H1 (cell line): ENCODE measurements at regions not wholly inside any gene's neighbourhood (a gene's known extent, or its start where the extent isn't known, plus 50 kb on each side); places are given as distances from the start of the nearest gene placed in this dataset.

Source experiments
- CTCF ChIA-PET: fragments of 300-600 bp; sonication (Branson Sonifier 250); formaldehyde crosslinking; loops from one replicate; lab custom pipeline; 2021; ENCODE audit not compliant: partially characterized antibody; lab: Charles Lee
- POLR2A ChIA-PET: fragments of 300-600 bp; sonication (Branson Sonifier 250); formaldehyde crosslinking; loops from one replicate; lab custom pipeline; 2021; ENCODE audit warnings: inconsistent platforms; ENCODE audit not compliant: partially characterized antibody; lab: Charles Lee
- DNase-seq, 2 experiments: peaks; one replicate each; pipeline versions ENCODE4 v3.0.0 to v3.0.0-alpha.2; 2010 to 2022; ENCODE audit warnings: low spot score in 2 of 2, low read depth in 1 of 2, mixed read lengths in 1 of 2
- FAIRE-seq: peaks from 2 replicates; lab custom pipeline; 2011; peaks lifted over from hg19 to GRCh38; lab: Jason Lieb, UNC
- H2AFZ ChIP-seq: 2 replicates; pipeline ENCODE4 v1.8.1; 2012; ENCODE audit warnings: low read length, inconsistent platforms
- H2AK5ac ChIP-seq: 2 replicates; pipeline ENCODE4 v1.6.1; 2013; ENCODE audit warnings: low read depth, low read length
- H2BK120ac ChIP-seq: replicated peaks from 2 replicates; pipeline ENCODE3; 2013; ENCODE audit warnings: low read depth, low read length, inconsistent platforms
- H2BK12ac ChIP-seq: 2 replicates; pipeline ENCODE4 v1.6.1; 2013; ENCODE audit warnings: low read depth, low read length
- H2BK15ac ChIP-seq: 2 replicates; pipeline ENCODE4 v1.6.1; 2013; ENCODE audit warnings: low read length
- H2BK20ac ChIP-seq: 2 replicates; pipeline ENCODE4 v1.6.1; 2013; ENCODE audit warnings: low read length
- H2BK5ac ChIP-seq: 2 replicates; pipeline ENCODE4 v1.6.1; 2013; ENCODE audit warnings: low read depth, low read length
- H3K14ac ChIP-seq: 2 replicates; pipeline ENCODE4 v1.6.1; 2013; ENCODE audit warnings: inconsistent platforms; ENCODE audit not compliant: insufficient read length
- H3K18ac ChIP-seq: 2 replicates; pipeline ENCODE4 v1.6.1; 2013; ENCODE audit warnings: low read length; ENCODE audit errors: extremely low read depth
- H3K23ac ChIP-seq: 2 replicates; pipeline ENCODE4 v1.6.1; 2013; ENCODE audit warnings: inconsistent platforms; ENCODE audit not compliant: insufficient read length
- H3K23me2 ChIP-seq: 2 replicates; pipeline ENCODE4 v1.6.1; 2013; ENCODE audit warnings: low read depth, low read length
- H3K27ac ChIP-seq: 2 replicates; pipeline ENCODE4 v1.6.1; 2011; ENCODE audit warnings: low read depth, low read length, inconsistent platforms
- H3K27me3 ChIP-seq, 4 experiments: replicated peaks in 1 of 4; 1 replicate in 1 of 4; 2 replicates in 3 of 4; pipeline versions ENCODE4 v1.6.1 to v1.8.1; 2011 to 2013; ENCODE audit warnings: low read length in 3 of 4, mild to moderate bottlenecking in 3 of 4, inconsistent platforms in 2 of 4, mixed read lengths in 2 of 4, moderate library complexity in 1 of 4; ENCODE audit not compliant: control insufficient read depth in 3 of 4, insufficient read depth in 3 of 4; ENCODE audit errors: extremely low read depth in 1 of 4
- H3K36me3 ChIP-seq, 4 experiments: 2 replicates each; pipeline versions ENCODE4 v1.6.1 to v1.8.1; 2011 to 2013; ENCODE audit warnings: mild to moderate bottlenecking in 4 of 4, low read length in 3 of 4, moderate library complexity in 2 of 4, control low read depth in 1 of 4, inconsistent platforms in 1 of 4; ENCODE audit not compliant: insufficient read depth in 4 of 4, control insufficient read depth in 2 of 4
- H3K4ac ChIP-seq: replicated peaks from 2 replicates; pipeline ENCODE3; 2013; ENCODE audit warnings: low read length, low read depth, mixed read lengths, inconsistent platforms; ENCODE audit not compliant: insufficient read length
- H3K4me1 ChIP-seq, 4 experiments: replicated peaks in 1 of 4; 1 replicate in 1 of 4; 2 replicates in 3 of 4; pipeline versions ENCODE4 v1.6.1 to v1.8.1; 2011 to 2013; ENCODE audit warnings: low read length in 3 of 4, inconsistent platforms in 2 of 4, mixed read lengths in 1 of 4; ENCODE audit not compliant: insufficient read depth in 4 of 4, control insufficient read depth in 3 of 4
- H3K4me2 ChIP-seq, 2 experiments: 2 replicates each; pipeline versions ENCODE4 v1.6.1 to v1.8.1; 2011 to 2013; ENCODE audit warnings: low read depth in 2 of 2, low read length in 2 of 2, control low read depth in 1 of 2, inconsistent platforms in 1 of 2, mild to moderate bottlenecking in 1 of 2; ENCODE audit not compliant: insufficient read depth in 1 of 2
- H3K4me3 ChIP-seq, 4 experiments: fragments of 200-600, 300-600 bp in 1 of 4; sonication (generic), shearing (Covaris generic), sonication (Bioruptor Twin) in 1 of 4; 2 replicates each; pipeline versions ENCODE4 v1.5.1 to v1.8.1; 2011 to 2016; ENCODE audit warnings: low read length in 4 of 4, low read depth in 3 of 4, control low read depth in 2 of 4, inconsistent platforms in 2 of 4, mild to moderate bottlenecking in 2 of 4, mixed read lengths in 1 of 4, moderate library complexity in 1 of 4; ENCODE audit not compliant: insufficient read depth in 2 of 4; ENCODE audit errors: extremely low read depth in 1 of 4
- H3K56ac ChIP-seq: replicated peaks from 2 replicates; pipeline ENCODE3; 2013; ENCODE audit warnings: low read depth, mild to moderate bottlenecking, mixed read lengths, low read length, inconsistent platforms; ENCODE audit not compliant: insufficient read length
- H3K79me1 ChIP-seq: 2 replicates; pipeline ENCODE4 v1.6.1; 2013; ENCODE audit warnings: low read depth, low read length, control low read depth
- H3K79me2 ChIP-seq, 2 experiments: 2 replicates each; pipeline versions ENCODE4 v1.6.1 to v1.8.1; 2012 to 2013; ENCODE audit warnings: low read length in 2 of 2, mild to moderate bottlenecking in 2 of 2, inconsistent platforms in 1 of 2; ENCODE audit not compliant: insufficient read depth in 2 of 2, control insufficient read depth in 1 of 2
- H3K9ac ChIP-seq, 4 experiments: replicated peaks in 1 of 4; 1 replicate in 1 of 4; 2 replicates in 3 of 4; pipeline versions ENCODE4 v1.6.1 to v1.8.1; 2011 to 2013; ENCODE audit warnings: low read depth in 3 of 4, low read length in 3 of 4, control low read depth in 2 of 4, mild to moderate bottlenecking in 2 of 4, moderate library complexity in 2 of 4, inconsistent platforms in 1 of 4; ENCODE audit errors: extremely low read depth in 1 of 4
- H3K9me3 ChIP-seq, 2 experiments: 2 replicates each; pipeline versions ENCODE4 v1.6.1 to v1.8.1; 2012 to 2013; ENCODE audit warnings: mild to moderate bottlenecking in 2 of 2, moderate library complexity in 2 of 2, control low read depth in 1 of 2, inconsistent platforms in 1 of 2, low read depth in 1 of 2, low read length in 1 of 2, mixed read lengths in 1 of 2; ENCODE audit not compliant: insufficient read depth in 2 of 2
- H4K20me1 ChIP-seq, 2 experiments: replicated peaks in 1 of 2; 2 replicates each; pipeline versions ENCODE3 to v1.8.1; 2011 to 2013; ENCODE audit warnings: inconsistent platforms in 2 of 2, low read length in 2 of 2, mild to moderate bottlenecking in 1 of 2; ENCODE audit not compliant: insufficient read depth in 2 of 2, control insufficient read depth in 1 of 2
- H4K5ac ChIP-seq: 2 replicates; pipeline ENCODE4 v1.6.1; 2013; ENCODE audit warnings: low read length, low read depth, mixed read lengths, inconsistent platforms; ENCODE audit not compliant: insufficient read length
- H4K8ac ChIP-seq: 2 replicates; pipeline ENCODE4 v1.8.0; 2013; ENCODE audit warnings: mild to moderate bottlenecking, moderate library complexity, low read length, inconsistent platforms; ENCODE audit not compliant: insufficient read depth; ENCODE audit errors: extremely low read depth
- H4K91ac ChIP-seq: replicated peaks from 2 replicates; pipeline ENCODE3; 2013; ENCODE audit warnings: low read length, mixed read lengths, inconsistent platforms; ENCODE audit not compliant: insufficient read length
- CBX5 ChIP-seq: fragments of 300-800, 300-1000 bp; sonication (generic); IDR thresholded peaks from 2 replicates; pipeline ENCODE4 v1.7.1; 2016; ENCODE audit warnings: antibody characterized with exemption, low read length, low read depth
- CEBPB ChIP-seq: IDR thresholded peaks from 2 replicates; pipeline ENCODE4 v1.6.1; 2012; ENCODE audit warnings: low read depth, low read length
- CHD2 ChIP-seq: IDR thresholded peaks from 2 replicates; pipeline ENCODE4 v1.6.1; 2012; ENCODE audit warnings: low read length, improper control_type of control experiment
- CTBP2 ChIP-seq: IDR thresholded peaks from 2 replicates; pipeline ENCODE4 v1.7.0; 2011; ENCODE audit warnings: borderline replicate concordance, mild to moderate bottlenecking, moderate library complexity, mixed read lengths, low read length; ENCODE audit not compliant: insufficient read depth, insufficient read length
- NANOG ChIP-seq: IDR thresholded peaks from 2 replicates; pipeline ENCODE4 v1.6.1; 2011; ENCODE audit warnings: low read length, low read depth, mild to moderate bottlenecking, inconsistent platforms; ENCODE audit not compliant: insufficient read depth, poor library complexity, severe bottlenecking
- TAF7 ChIP-seq: optimal IDR thresholded peaks from 2 replicates; pipeline ENCODE3; 2011; ENCODE audit warnings: low read depth, mild to moderate bottlenecking, inconsistent platforms, low read length, moderate library complexity, borderline replicate concordance
- whole genome bisulfite sequencing, 2 experiments: shearing (Covaris generic) in 1 of 2; methylation state at CpG; one replicate each; pipeline versions ENCODE4 v1.1.6 to v1.1.7; 2013 to 2015; ENCODE audit warnings: low lambda C conversion rate in 2 of 2, mixed read lengths in 2 of 2, inconsistent platforms in 1 of 2, low coverage in 1 of 2, missing lambda C conversion rate in 1 of 2; ENCODE audit not compliant: insufficient replicate concordance in 2 of 2, insufficient coverage in 1 of 2, insufficient read length in 1 of 2; ENCODE audit errors: extremely low coverage in 1 of 2, missing lambda C conversion rate in 1 of 2; 5-methylcytosine and 5-hydroxymethylcytosine counted together
- TF ChIP-seq, protein P1 (sequence below), 3 experiments: IDR thresholded peaks; 1 replicate in 2 of 3; 2 replicates in 1 of 3; pipeline versions ENCODE4 v1.5.1 to v1.6.1; 2011; ENCODE audit warnings: low read length in 3 of 3, mild to moderate bottlenecking in 3 of 3, inconsistent platforms in 2 of 3, low read depth in 1 of 3, moderate library complexity in 1 of 3; ENCODE audit not compliant: insufficient read depth in 1 of 3; ENCODE audit errors: control extremely low read depth in 1 of 3
- TF ChIP-seq, protein P2 (sequence below): IDR thresholded peaks from 2 replicates; pipeline ENCODE4 v1.6.1; 2012; ENCODE audit warnings: low read length, inconsistent platforms

GRCh38 chr6:106918115-106918514 is 56.4 kb downstream of the CD24 start:
- ChIA-PET POLR2A (no interaction called here), CTCF (interaction anchor here (0.9 kb wide), 1 partner anchor 27 kb away, joined by 3 read pairs; no protein-coding TSS in a partner anchor)
- DNase-seq (no peak), FAIRE-seq (no peak)
- no peak overlapping the region for H2AK5ac ChIP-seq
- H4K8ac ChIP-seq: no peak overlapping the region
- H2AFZ ChIP-seq: no peak overlapping the region
- H3K36me3 ChIP-seq: no peaks in the 10 kb centered on the region
- H2BK120ac ChIP-seq: no peak overlapping the region
- H3K9me3 ChIP-seq: peaks cover 2 to 6% of the 10 kb centered on the region in 2 experiments; a peak in 2 of 4 replicates
- H3K27me3 ChIP-seq: no peaks in the 10 kb centered on the region
- no peaks in the 10 kb centered on the region for H3K23me2 ChIP-seq
- H3K79me1 ChIP-seq: no peaks in the 10 kb centered on the region
- H3K4me3 ChIP-seq: no peak overlapping the region
- no peak overlapping the region for H3K56ac ChIP-seq
- no peak overlapping the region for H3K4ac ChIP-seq
- H3K27ac ChIP-seq: no peak overlapping the region
- no peak overlapping the region for H4K5ac ChIP-seq
- no peaks in the 10 kb centered on the region for H3K79me2 ChIP-seq
- 94% methylated on average over 3 of the region's 3 CpGs; no CpG with 5 or more reads in 1 of the 2 experiments for WGBS, 2 experiments
- no peak overlapping the region for H3K9ac ChIP-seq
- H2BK5ac ChIP-seq: no peak overlapping the region
- no peak overlapping the region for H2BK20ac ChIP-seq
- H3K14ac ChIP-seq: no peak overlapping the region
- no peak overlapping the region for H3K18ac ChIP-seq
- H4K91ac ChIP-seq: no peak overlapping the region
- no peak overlapping the region for H3K4me2 ChIP-seq
- H4K20me1 ChIP-seq: no peaks in the 10 kb centered on the region
- no peak for TF ChIP-seq CTBP2
- no peak for TF ChIP-seq CEBPB
- TF ChIP-seq CHD2: no peak
- no peak for TF ChIP-seq TAF7
- TF ChIP-seq, protein P1, sequence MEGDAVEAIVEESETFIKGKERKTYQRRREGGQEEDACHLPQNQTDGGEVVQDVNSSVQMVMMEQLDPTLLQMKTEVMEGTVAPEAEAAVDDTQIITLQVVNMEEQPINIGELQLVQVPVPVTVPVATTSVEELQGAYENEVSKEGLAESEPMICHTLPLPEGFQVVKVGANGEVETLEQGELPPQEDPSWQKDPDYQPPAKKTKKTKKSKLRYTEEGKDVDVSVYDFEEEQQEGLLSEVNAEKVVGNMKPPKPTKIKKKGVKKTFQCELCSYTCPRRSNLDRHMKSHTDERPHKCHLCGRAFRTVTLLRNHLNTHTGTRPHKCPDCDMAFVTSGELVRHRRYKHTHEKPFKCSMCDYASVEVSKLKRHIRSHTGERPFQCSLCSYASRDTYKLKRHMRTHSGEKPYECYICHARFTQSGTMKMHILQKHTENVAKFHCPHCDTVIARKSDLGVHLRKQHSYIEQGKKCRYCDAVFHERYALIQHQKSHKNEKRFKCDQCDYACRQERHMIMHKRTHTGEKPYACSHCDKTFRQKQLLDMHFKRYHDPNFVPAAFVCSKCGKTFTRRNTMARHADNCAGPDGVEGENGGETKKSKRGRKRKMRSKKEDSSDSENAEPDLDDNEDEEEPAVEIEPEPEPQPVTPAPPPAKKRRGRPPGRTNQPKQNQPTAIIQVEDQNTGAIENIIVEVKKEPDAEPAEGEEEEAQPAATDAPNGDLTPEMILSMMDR (IDR thresholded peaks at IDR 0.05; ENCODE audit: control extremely low read depth in 1 of 3, insufficient read depth in 1 of 3, low read depth in 1 of 3, low read length in 3 of 3): no peak
- TF ChIP-seq, protein P2, sequence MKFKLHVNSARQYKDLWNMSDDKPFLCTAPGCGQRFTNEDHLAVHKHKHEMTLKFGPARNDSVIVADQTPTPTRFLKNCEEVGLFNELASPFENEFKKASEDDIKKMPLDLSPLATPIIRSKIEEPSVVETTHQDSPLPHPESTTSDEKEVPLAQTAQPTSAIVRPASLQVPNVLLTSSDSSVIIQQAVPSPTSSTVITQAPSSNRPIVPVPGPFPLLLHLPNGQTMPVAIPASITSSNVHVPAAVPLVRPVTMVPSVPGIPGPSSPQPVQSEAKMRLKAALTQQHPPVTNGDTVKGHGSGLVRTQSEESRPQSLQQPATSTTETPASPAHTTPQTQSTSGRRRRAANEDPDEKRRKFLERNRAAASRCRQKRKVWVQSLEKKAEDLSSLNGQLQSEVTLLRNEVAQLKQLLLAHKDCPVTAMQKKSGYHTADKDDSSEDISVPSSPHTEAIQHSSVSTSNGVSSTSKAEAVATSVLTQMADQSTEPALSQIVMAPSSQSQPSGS: no peak
- TF ChIP-seq NANOG: no peak
- no peak for TF ChIP-seq CBX5
- H3K4me1 ChIP-seq: no peaks in the 10 kb centered on the region
- no peak overlapping the region for H3K23ac ChIP-seq
- no peak overlapping the region for H2BK12ac ChIP-seq
- no peak overlapping the region for H2BK15ac ChIP-seq
